ENCODE measurements at regions not wholly inside any gene's neighbourhood (a gene's known extent, or its start where the extent isn't known, plus 50 kb on each side); places are given as distances from the start of the nearest gene placed in this dataset.

DNA sequence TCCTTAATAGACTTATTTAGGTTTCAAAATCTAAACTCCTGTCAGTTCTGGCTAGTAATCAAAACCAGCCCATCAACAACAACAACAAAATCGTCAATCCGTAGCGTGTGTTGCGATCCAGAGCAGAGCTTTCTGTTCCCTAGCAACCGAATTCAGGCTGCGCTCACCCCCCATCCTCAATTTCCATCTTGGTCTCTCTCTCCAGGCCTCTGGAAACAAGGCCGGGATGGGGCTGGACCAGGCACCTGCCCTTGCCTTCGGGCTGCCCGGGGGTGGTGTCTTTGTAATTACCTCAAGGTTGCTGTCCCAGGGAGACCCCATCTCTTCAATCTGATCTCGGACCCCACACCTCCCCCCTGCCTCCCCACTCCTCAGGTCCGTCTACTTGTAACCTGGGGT, 1341.5 kb downstream of the BRD1 start:
- TF ChIP-seq, protein P1, sequence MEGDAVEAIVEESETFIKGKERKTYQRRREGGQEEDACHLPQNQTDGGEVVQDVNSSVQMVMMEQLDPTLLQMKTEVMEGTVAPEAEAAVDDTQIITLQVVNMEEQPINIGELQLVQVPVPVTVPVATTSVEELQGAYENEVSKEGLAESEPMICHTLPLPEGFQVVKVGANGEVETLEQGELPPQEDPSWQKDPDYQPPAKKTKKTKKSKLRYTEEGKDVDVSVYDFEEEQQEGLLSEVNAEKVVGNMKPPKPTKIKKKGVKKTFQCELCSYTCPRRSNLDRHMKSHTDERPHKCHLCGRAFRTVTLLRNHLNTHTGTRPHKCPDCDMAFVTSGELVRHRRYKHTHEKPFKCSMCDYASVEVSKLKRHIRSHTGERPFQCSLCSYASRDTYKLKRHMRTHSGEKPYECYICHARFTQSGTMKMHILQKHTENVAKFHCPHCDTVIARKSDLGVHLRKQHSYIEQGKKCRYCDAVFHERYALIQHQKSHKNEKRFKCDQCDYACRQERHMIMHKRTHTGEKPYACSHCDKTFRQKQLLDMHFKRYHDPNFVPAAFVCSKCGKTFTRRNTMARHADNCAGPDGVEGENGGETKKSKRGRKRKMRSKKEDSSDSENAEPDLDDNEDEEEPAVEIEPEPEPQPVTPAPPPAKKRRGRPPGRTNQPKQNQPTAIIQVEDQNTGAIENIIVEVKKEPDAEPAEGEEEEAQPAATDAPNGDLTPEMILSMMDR (conservative IDR thresholded peaks at IDR 0.05; ENCODE audit: low read depth, low read length) = no peak
- TF ChIP-seq EZH2phosphoT487 (IDR thresholded peaks at IDR 0.05; ENCODE audit: borderline replicate concordance, low read length) (no peak), EZH2 (IDR thresholded peaks at IDR 0.05; ENCODE audit: low read length, unreplicated experiment) (no peak)

Measured in PC-3 (cell line).